Breast epithelium (tissue), 3 donors: ENCODE measurements at regions not wholly inside any gene's neighbourhood (a gene's known extent, or its start where the extent isn't known, plus 50 kb on each side); places are given as distances from the start of the nearest gene placed in this dataset.

Source experiments
- POLR2A ChIP-seq: fragments of 450-650 bp; IDR thresholded peaks from one replicate; pipeline ENCODE4 v1.6.1; 2016; ENCODE audit warnings: antibody characterized with exemption, mild to moderate bottlenecking, moderate library complexity
- POLR2AphosphoS5 ChIP-seq, 3 donors: sonication (generic); formaldehyde crosslinking; IDR thresholded peaks; one replicate each; pipeline ENCODE4 v1.6.1; 2017; ENCODE audit warnings: antibody characterized with exemption in 3 of 3
- TF ChIP-seq, protein P1 (sequence below), 3 donors: fragments of 450-650 bp; IDR thresholded peaks; one replicate each; pipeline ENCODE4 v1.5.1; 2016 to 2017; ENCODE audit warnings: antibody characterized with exemption in 3 of 3, mild to moderate bottlenecking in 3 of 3, moderate library complexity in 3 of 3

DNA sequence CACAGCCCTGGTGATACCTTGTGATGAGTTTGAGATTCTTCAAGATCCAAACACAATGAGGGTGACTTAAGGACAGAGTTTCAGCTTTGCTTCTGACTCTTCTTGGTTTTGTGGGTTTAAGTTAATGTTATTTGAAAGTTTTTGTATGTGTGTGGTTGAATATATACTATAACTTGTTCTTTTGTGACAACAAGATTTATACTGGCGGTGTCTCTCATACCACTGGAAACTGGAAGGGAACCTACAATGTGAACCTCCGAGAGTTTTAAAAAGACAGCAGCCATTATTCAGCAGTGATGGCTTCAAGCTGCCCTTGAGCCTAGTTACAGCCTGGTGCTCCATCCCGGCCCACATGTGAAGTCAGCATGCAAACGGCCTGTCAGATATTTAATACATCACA, 87.9 kb upstream of the IGF1 start:
- TF ChIP-seq, protein P1, sequence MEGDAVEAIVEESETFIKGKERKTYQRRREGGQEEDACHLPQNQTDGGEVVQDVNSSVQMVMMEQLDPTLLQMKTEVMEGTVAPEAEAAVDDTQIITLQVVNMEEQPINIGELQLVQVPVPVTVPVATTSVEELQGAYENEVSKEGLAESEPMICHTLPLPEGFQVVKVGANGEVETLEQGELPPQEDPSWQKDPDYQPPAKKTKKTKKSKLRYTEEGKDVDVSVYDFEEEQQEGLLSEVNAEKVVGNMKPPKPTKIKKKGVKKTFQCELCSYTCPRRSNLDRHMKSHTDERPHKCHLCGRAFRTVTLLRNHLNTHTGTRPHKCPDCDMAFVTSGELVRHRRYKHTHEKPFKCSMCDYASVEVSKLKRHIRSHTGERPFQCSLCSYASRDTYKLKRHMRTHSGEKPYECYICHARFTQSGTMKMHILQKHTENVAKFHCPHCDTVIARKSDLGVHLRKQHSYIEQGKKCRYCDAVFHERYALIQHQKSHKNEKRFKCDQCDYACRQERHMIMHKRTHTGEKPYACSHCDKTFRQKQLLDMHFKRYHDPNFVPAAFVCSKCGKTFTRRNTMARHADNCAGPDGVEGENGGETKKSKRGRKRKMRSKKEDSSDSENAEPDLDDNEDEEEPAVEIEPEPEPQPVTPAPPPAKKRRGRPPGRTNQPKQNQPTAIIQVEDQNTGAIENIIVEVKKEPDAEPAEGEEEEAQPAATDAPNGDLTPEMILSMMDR (IDR thresholded peaks at IDR 0.05) = no peak
- TF ChIP-seq POLR2A (no peak), POLR2AphosphoS5 (IDR thresholded peaks at IDR 0.05) (no peak)
